A673 (cell line): ENCODE measurements at regions not wholly inside any gene's neighbourhood (a gene's known extent, or its start where the extent isn't known, plus 50 kb on each side); places are given as distances from the start of the nearest gene placed in this dataset.

Experiments used
- BruUV-seq: library from RNA; stranded (reverse); fragments of 400-500 nt; replicated peaks from 2 replicates; lab custom pipeline; 2021; lab: Mats Ljungman, UMichigan
- CTCF ChIA-PET: fragments of 300-600 bp; sonication (Branson Sonifier 250); formaldehyde crosslinking; loops from one replicate; lab custom pipeline; 2022; ENCODE audit warnings: antibody characterized with exemption; lab: Charles Lee
- POLR2A ChIA-PET: fragments of 300-600 bp; sonication (Branson Sonifier 250); formaldehyde crosslinking; loops from one replicate; lab custom pipeline; 2022; ENCODE audit warnings: antibody characterized with exemption; ENCODE audit not compliant: low non-redundant PET; lab: Charles Lee
- DNase-seq: peaks from one replicate; pipeline ENCODE4 v3.0.0-alpha.2; 2015; ENCODE audit warnings: low spot score
- H3K27ac ChIP-seq: fragments of 200-600 bp; sonication (generic); 2 replicates; pipeline ENCODE4 v1.5.1; 2016; ENCODE audit warnings: mixed run types, low read depth, mild to moderate bottlenecking, mixed read lengths, antibody characterized with exemption, low read length; ENCODE audit not compliant: poor library complexity, severe bottlenecking
- H3K27me3 ChIP-seq: fragments of 200-600 bp; sonication (generic); replicated peaks from 2 replicates; pipeline ENCODE4 v1.6.1; 2017; ENCODE audit warnings: mixed run types, low read depth, mild to moderate bottlenecking, mixed read lengths, antibody characterized with exemption, low read length; ENCODE audit not compliant: insufficient read depth, poor library complexity
- H3K36me3 ChIP-seq: fragments of 200-600 bp; sonication (generic); 2 replicates; pipeline ENCODE4 v1.6.1; 2016; ENCODE audit warnings: mixed run types, mild to moderate bottlenecking, mixed read lengths, antibody characterized with exemption, low read length; ENCODE audit not compliant: insufficient read depth, poor library complexity, severe bottlenecking
- H3K4me1 ChIP-seq: fragments of 200-600 bp; sonication (generic); 2 replicates; pipeline ENCODE4 v1.6.1; 2017; ENCODE audit warnings: mixed run types, mild to moderate bottlenecking, mixed read lengths, antibody characterized with exemption, low read length; ENCODE audit not compliant: insufficient read depth, poor library complexity, severe bottlenecking
- H3K4me3 ChIP-seq: fragments of 200-600 bp; sonication (generic); 2 replicates; pipeline ENCODE4 v1.5.1; 2016; ENCODE audit warnings: low read depth, mixed run types, mild to moderate bottlenecking, mixed read lengths, low read length; ENCODE audit not compliant: poor library complexity, severe bottlenecking
- H3K9me3 ChIP-seq: fragments of 200-600 bp; sonication (generic); 2 replicates; pipeline ENCODE4 v1.6.1; 2016; ENCODE audit warnings: mixed run types, low read depth, mild to moderate bottlenecking, mixed read lengths, antibody characterized with exemption, low read length; ENCODE audit not compliant: poor library complexity, severe bottlenecking
- EZH2 ChIP-seq: fragments of 200-600 bp; sonication (generic); IDR thresholded peaks from 2 replicates; pipeline ENCODE4 v1.6.1; 2017; ENCODE audit warnings: borderline replicate concordance, low read depth, mild to moderate bottlenecking, mixed read lengths, antibody characterized with exemption, low read length; ENCODE audit not compliant: poor library complexity, severe bottlenecking
- intact Hi-C: fragments of 100-400 bp; cut with micrococcal nuclease; formaldehyde crosslinking; loops from one replicate; pipeline ENCODE4 v1.10.0; 2022; ENCODE audit not compliant: unreplicated experiment
- TF ChIP-seq, protein P1 (sequence below): fragments of 300-800, 200-600 bp; sonication (generic); conservative IDR thresholded peaks from 2 replicates; pipeline ENCODE4 v1.5.1; 2017; ENCODE audit warnings: low read depth, mild to moderate bottlenecking, antibody characterized with exemption, low read length, moderate library complexity, mixed read lengths

DNA sequence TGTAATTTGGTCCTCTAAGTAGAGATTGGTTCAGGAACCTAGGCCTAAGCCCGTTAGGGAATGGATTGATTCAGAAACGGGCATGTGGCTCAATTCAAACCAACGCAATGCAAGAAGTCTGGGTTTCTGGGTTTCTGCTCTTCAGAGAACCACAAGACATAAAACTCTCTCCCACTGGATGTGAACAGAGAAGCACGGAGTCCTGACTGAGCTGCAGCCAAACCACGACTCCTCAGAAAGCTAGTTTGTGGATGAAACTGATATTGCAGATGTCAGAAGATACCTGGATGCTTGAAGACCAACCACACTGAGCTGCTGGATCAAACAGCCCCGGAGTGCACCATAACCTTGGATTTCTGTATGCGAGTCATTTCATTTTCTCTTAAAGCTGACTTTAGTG lies 50.0 kb downstream of the SOD2 start:
- DNase-seq = no peak
- ChIA-PET POLR2A (no interaction called here), CTCF (no interaction called here)
- intact Hi-C loops = no loop called here
- TF ChIP-seq, protein P1, sequence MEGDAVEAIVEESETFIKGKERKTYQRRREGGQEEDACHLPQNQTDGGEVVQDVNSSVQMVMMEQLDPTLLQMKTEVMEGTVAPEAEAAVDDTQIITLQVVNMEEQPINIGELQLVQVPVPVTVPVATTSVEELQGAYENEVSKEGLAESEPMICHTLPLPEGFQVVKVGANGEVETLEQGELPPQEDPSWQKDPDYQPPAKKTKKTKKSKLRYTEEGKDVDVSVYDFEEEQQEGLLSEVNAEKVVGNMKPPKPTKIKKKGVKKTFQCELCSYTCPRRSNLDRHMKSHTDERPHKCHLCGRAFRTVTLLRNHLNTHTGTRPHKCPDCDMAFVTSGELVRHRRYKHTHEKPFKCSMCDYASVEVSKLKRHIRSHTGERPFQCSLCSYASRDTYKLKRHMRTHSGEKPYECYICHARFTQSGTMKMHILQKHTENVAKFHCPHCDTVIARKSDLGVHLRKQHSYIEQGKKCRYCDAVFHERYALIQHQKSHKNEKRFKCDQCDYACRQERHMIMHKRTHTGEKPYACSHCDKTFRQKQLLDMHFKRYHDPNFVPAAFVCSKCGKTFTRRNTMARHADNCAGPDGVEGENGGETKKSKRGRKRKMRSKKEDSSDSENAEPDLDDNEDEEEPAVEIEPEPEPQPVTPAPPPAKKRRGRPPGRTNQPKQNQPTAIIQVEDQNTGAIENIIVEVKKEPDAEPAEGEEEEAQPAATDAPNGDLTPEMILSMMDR = no peak
- TF ChIP-seq EZH2 = no peak
- no peaks in the 10 kb centered on the region for H3K36me3 ChIP-seq
- no peak overlapping the region for H3K4me3 ChIP-seq
- no peaks in the 10 kb centered on the region for H3K9me3 ChIP-seq
- no peaks in the 10 kb centered on the region for H3K27me3 ChIP-seq
- H3K27ac ChIP-seq = no peak overlapping the region
- no TSS peak for BruUV-seq
- H3K4me1 ChIP-seq = no peaks in the 10 kb centered on the region

DNA sequence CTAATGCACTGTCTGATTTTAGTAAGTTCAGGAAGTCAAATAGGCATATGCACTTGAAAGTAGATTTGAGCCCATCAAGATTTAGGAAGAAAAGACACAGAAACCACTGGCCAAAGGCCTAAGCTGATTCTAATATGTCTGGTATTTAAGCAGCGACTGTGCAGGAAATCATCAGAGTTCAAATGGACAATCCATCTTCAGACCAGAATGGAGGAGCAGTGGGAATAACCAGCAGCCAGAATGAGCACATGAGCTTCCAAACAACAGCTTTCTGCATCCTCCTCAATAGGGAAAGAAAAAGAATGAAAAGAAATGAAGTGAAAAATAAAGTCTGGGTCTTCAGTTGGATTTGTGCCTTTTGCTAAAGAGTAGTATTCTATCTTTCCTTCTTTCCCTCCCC lies 50.6 kb downstream of the SOD2 start:
- intact Hi-C loops = no loop called here

DNA sequence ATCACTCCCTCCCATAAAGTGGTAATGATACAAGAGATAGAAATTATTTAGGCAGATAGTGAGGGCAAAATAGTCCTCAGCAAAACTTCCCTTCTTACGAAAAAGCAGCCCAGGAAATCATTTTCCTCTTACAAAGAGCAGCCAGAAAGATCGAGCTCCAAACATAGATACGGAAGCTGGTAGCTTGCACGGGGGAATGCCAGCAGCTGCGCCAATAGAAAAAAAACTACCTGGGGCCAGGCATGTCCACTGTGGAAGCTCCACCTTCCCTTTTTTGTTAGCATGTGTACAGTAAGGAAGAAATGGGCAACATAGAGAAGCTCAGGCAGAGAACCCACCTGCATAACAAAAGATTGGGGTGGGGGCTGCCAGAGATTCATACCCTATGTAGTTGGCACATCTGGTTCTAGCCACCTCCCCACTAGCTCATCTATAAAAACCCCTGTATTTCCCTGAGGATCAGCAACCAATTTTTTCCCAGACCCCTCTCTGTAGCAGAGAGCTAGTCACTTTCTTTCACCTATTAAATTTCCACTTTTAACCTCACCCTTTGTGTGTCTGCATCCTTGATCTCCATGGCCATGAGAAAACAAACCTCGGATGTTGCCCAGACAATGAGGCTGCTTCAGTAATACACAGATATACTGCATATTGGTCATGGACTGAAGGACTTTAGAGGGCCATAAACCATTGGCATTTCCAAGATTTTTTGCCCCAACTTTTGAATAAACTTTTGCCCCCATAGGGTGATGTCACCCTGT lies 52.1 kb downstream of the SOD2 start:
- Histone ChIP-seq H3K36me3 (no peaks in the 10 kb centered on the region), H3K4me3 (no peak overlapping the region), H3K9me3 (no peaks in the 10 kb centered on the region), H3K27me3 (no peaks in the 10 kb centered on the region), H3K27ac (no peak overlapping the region), H3K4me1 (no peaks in the 10 kb centered on the region)
- CTCF ChIA-PET = no interaction called here
- no peak for DNase-seq
- POLR2A ChIA-PET = no interaction called here
- no peak for TF ChIP-seq EZH2
- BruUV-seq = no TSS peak
- intact Hi-C loops = no loop called here

More for the DNA sequence above, 50.6 kb downstream of the SOD2 start:
- DNase-seq = no peak
- Histone ChIP-seq H3K9me3 (no peaks in the 10 kb centered on the region), H3K4me3 (no peak overlapping the region), H3K4me1 (no peaks in the 10 kb centered on the region), H3K27me3 (no peaks in the 10 kb centered on the region), H3K27ac (no peak overlapping the region), H3K36me3 (no peaks in the 10 kb centered on the region)
- CTCF ChIA-PET = no interaction called here
- POLR2A ChIA-PET = no interaction called here
- no peak for TF ChIP-seq EZH2
- TF ChIP-seq, protein P1 = no peak
- BruUV-seq = no TSS peak

DNA sequence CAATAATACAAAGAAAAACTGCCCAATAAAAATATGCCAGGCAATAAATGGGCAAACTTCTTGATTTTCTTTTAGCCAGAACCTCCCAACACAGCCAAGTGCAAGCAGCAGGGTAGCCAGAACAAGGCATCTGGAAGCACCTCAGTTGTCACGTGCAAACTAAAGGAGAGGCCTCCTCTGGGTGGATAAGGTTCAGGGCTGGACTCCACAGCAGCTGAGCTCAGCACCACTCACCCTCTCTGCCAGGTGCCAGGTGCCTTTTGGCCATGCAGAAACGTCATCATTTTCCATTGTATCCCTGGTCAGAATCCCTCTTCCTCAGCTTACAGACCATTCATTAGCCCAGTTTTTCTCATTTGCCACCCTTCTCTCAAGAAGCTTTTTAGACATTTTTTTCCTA lies 52.7 kb downstream of the SOD2 start:
- DNase-seq = no peak
- CTCF ChIA-PET = no interaction called here
- Histone ChIP-seq H3K4me1 (no peaks in the 10 kb centered on the region), H3K27me3 (no peaks in the 10 kb centered on the region), H3K36me3 (no peaks in the 10 kb centered on the region), H3K9me3 (no peaks in the 10 kb centered on the region), H3K27ac (no peak overlapping the region), H3K4me3 (no peak overlapping the region)
- no peak for TF ChIP-seq EZH2
- TF ChIP-seq, protein P1 = no peak
- POLR2A ChIA-PET = no interaction called here
- intact Hi-C loops = no loop called here
- BruUV-seq = no TSS peak
